ENCODE measurements at regions not wholly inside any gene's neighbourhood (a gene's known extent, or its start where the extent isn't known, plus 50 kb on each side); places are given as distances from the start of the nearest gene placed in this dataset.

DNA sequence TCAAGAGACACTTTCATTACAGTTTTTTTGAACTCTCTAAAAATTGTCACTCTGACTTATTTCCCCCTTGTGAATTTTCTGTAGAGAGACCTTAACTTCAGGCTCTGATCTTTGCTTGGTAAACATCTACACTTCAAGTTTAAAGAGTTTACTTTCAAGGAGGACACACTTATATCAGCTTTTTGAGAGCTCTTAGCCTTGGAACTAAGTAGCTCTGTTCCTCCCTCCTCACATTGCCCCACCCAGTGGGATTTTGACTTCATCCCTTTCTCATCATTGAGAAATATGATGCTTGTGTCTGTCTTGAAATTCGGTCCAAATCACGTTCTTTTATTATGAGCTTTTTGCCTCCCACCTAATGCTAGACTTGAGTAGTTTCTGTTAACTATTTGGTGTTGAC, 433.4 kb upstream of the MEIS1 start:
- ChIA-PET CTCF (no interaction called here), POLR2A (no interaction called here)
- no peak overlapping the region for H3K27ac ChIP-seq (ENCODE audit: extremely low read depth, low read depth, low read length)
- H3K4me3 ChIP-seq (ENCODE audit: low read depth, low read length), result no peak overlapping the region
- no peaks in the 10 kb centered on the region; the same call in 1 of the 2 replicates for H3K4me1 ChIP-seq (ENCODE audit: control insufficient read depth, insufficient read depth, low read length)
- no peaks in the 10 kb centered on the region for H3K36me3 ChIP-seq (ENCODE audit: control insufficient read depth in 2 of 2, insufficient read depth in 1 of 2, low read length in 2 of 2)
- no peaks in the 10 kb centered on the region for H3K9me3 ChIP-seq (ENCODE audit: control insufficient read depth, insufficient read depth, low read depth, low read length)
- TF ChIP-seq, protein P1, sequence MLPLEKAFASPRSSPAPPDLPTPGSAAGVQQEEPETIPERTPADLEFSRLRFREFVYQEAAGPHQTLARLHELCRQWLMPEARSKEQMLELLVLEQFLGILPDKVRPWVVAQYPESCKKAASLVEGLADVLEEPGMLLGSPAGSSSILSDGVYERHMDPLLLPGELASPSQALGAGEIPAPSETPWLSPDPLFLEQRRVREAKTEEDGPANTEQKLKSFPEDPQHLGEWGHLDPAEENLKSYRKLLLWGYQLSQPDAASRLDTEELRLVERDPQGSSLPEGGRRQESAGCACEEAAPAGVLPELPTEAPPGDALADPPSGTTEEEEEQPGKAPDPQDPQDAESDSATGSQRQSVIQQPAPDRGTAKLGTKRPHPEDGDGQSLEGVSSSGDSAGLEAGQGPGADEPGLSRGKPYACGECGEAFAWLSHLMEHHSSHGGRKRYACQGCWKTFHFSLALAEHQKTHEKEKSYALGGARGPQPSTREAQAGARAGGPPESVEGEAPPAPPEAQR (tag by site-specific recombination; IDR thresholded peaks at IDR 0.05), result no peak
- TF ChIP-seq ZNF24 (tag by site-specific recombination; IDR thresholded peaks at IDR 0.05) (no peak), FEZF1 (tag by site-specific recombination; IDR thresholded peaks at IDR 0.05) (no peak), OSR2 (tag by site-specific recombination; IDR thresholded peaks at IDR 0.05) (no peak), ZNF777 (tag by site-specific recombination; IDR thresholded peaks at IDR 0.05; ENCODE audit: borderline replicate concordance) (no peak), ZBTB48 (tag by site-specific recombination; IDR thresholded peaks at IDR 0.05) (no peak), ZNF23 (tag by site-specific recombination; IDR thresholded peaks at IDR 0.05; ENCODE audit: borderline replicate concordance) (no peak), ZNF555 (tag by site-specific recombination; conservative IDR thresholded peaks at IDR 0.05) (no peak), ZNF707 (tag by site-specific recombination; IDR thresholded peaks at IDR 0.05) (no peak), TRIM28 (IDR thresholded peaks at IDR 0.05; ENCODE audit: borderline replicate concordance, low read length) (no peak)
- TF ChIP-seq, protein P2, sequence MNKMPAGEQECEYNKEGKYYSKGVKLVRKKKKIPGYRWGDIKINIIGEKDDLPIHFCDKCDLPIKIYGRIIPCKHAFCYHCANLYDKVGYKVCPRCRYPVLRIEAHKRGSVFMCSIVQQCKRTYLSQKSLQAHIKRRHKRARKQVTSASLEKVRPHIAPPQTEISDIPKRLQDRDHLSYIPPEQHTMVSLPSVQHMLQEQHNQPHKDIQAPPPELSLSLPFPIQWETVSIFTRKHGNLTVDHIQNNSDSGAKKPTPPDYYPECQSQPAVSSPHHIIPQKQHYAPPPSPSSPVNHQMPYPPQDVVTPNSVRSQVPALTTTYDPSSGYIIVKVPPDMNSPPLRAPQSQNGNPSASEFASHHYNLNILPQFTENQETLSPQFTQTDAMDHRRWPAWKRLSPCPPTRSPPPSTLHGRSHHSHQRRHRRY (tag by site-specific recombination; IDR thresholded peaks at IDR 0.05), result no peak

DNA sequence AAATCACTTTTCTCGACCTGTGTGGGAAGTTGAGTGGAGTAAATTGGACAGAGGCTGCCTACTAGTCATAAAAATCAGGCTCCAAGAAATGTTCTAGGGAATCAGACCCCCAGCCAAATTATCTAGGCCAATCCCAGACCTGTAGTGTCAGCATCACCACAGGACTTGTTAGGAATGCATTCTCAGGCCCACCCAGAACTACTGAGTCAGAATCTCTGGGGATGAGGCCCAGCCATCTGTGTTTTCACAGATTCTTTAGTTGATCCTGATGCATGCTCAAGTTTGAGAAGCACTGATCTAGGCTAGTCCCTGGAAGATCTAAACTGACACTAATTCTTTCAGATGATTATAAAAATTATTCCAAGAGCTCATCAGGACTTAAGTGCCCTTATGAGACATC, 434.0 kb upstream of the MEIS1 start:
- Histone ChIP-seq H3K9me3 (ENCODE audit: control insufficient read depth, insufficient read depth, low read depth, low read length) (no peaks in the 10 kb centered on the region), H3K4me3 (ENCODE audit: low read depth, low read length) (no peak overlapping the region), H3K36me3 (ENCODE audit: control insufficient read depth in 2 of 2, insufficient read depth in 1 of 2, low read length in 2 of 2) (no peaks in the 10 kb centered on the region), H3K27ac (ENCODE audit: extremely low read depth, low read depth, low read length) (no peak overlapping the region), H3K4me1 (ENCODE audit: control insufficient read depth, insufficient read depth, low read length) (no peaks in the 10 kb centered on the region; the same call in 1 of the 2 replicates)
- ChIA-PET CTCF (interaction anchor here (1.1 kb wide), 1 partner anchor 61 kb away, joined by 5 read pairs; no protein-coding TSS in a partner anchor), POLR2A (no interaction called here)
- TF ChIP-seq ZNF157 (tag by site-specific recombination; IDR thresholded peaks at IDR 0.05), result no peak
- no peak for TF ChIP-seq ZNF174 (tag by site-specific recombination; IDR thresholded peaks at IDR 0.05)
- TF ChIP-seq PRDM4 (tag by site-specific recombination; IDR thresholded peaks at IDR 0.05), result no peak
- TF ChIP-seq ZNF19 (tag by site-specific recombination; IDR thresholded peaks at IDR 0.05; ENCODE audit: low read depth), result no peak
- TF ChIP-seq AEBP2 (tag by site-specific recombination; IDR thresholded peaks at IDR 0.05; ENCODE audit: borderline replicate concordance), result no peak
- TF ChIP-seq ZNF629 (tag by site-specific recombination; IDR thresholded peaks at IDR 0.05), result no peak
- no peak for TF ChIP-seq ZNF394 (tag by site-specific recombination; IDR thresholded peaks at IDR 0.05; ENCODE audit: borderline replicate concordance)
- TF ChIP-seq ZNF670 (tag by site-specific recombination; IDR thresholded peaks at IDR 0.05; ENCODE audit: low read depth), result no peak
- no peak for TF ChIP-seq ZNF555 (tag by site-specific recombination; conservative IDR thresholded peaks at IDR 0.05)
- no peak for TF ChIP-seq ZNF302 (tag by site-specific recombination; IDR thresholded peaks at IDR 0.05; ENCODE audit: low read depth)
- TF ChIP-seq GLI4 (tag by site-specific recombination; IDR thresholded peaks at IDR 0.05), result no peak
- no peak for TF ChIP-seq GLI2 (tag by site-specific recombination; IDR thresholded peaks at IDR 0.05; ENCODE audit: borderline replicate concordance, low read depth)
- no peak for TF ChIP-seq ZNF214 (tag by site-specific recombination; IDR thresholded peaks at IDR 0.05; ENCODE audit: borderline replicate concordance)
- no peak for TF ChIP-seq ZNF473 (tag by site-specific recombination; IDR thresholded peaks at IDR 0.05)
- no peak for TF ChIP-seq ZSCAN16 (tag by site-specific recombination; IDR thresholded peaks at IDR 0.05)
- TF ChIP-seq ZNF112 (tag by site-specific recombination; IDR thresholded peaks at IDR 0.05), result no peak
- TF ChIP-seq SCRT1 (tag by site-specific recombination; IDR thresholded peaks at IDR 0.05; ENCODE audit: borderline replicate concordance), result no peak
- no peak for TF ChIP-seq ZNF266 (tag by site-specific recombination; IDR thresholded peaks at IDR 0.05; ENCODE audit: low read depth)
- no peak for TF ChIP-seq ZNF704 (tag by site-specific recombination; IDR thresholded peaks at IDR 0.05)
- TF ChIP-seq ZNF311 (tag by site-specific recombination; IDR thresholded peaks at IDR 0.05; ENCODE audit: borderline replicate concordance), result no peak
